GM18520 (cell line): ENCODE measurements at regions not wholly inside any gene's neighbourhood (a gene's known extent, or its start where the extent isn't known, plus 50 kb on each side); places are given as distances from the start of the nearest gene placed in this dataset.
"Not testable (repeated sequence)": the region's sequence is repeated elsewhere in the genome, so short reads cannot be mapped to it uniquely, and the experiment has no call there.

Experiments
- ATAC-seq: cut with Tn5 transposase; IDR thresholded peaks from one replicate; pipeline ENCODE4 v1.9.1; 2021; ENCODE audit not compliant: unreplicated experiment

GRCh38 chr1:56135069-56135863 lies 444.1 kb downstream of the PLPP3 start:
- no peak for ATAC-seq

DNA sequence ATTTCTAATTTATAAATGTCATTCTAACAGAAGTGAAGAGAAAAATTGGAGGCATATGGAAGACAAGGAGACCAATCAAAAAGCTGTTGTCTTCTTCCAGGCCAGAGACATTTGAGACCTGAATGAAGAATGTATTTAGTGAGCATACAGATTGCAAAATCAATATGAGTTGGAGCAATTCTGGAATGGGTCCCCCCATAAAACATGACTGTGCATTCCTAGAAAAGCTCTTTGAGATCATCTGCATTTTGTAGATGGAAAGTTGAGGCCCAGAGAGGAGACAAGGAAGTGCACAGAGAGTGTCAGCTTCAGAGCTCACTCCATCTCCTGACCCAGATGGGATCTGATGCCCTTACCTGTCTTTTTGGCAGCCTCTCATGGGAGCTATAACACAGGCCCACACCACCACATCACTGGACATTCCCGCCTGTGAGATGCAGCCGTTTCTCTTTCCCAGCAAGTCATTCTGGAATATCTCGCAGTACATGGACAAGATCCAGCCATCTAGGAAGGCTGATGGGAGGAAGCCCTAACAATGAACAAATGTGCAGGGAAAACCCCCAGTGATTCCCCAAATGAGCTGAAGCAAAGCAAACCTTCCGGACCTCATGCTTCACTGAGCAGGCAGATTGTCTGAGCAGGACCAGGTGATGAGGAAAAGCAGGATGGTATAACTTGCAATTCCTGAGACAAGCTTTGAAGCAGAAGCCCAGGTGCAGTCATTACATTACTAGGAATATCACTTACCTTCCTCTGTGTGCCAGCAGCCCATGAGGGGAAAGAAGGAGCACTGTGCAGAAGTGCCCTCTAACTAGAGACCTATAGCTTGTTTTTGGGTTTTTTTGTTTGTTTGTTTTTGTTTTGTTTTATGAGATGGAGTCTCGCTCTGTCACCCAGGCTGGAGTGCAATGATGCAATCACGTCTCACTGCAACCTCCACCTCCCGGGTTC lies 445.6 kb downstream of the PLPP3 start:
- ATAC-seq: no peak

- no peak for ATAC-seq
These were observed 446.8 kb downstream of the PLPP3 start for GRCh38 chr1:56132520-56132919.

- no peak for ATAC-seq
These were observed 449.5 kb downstream of the PLPP3 start for GRCh38 chr1:56129837-56130236.

DNA sequence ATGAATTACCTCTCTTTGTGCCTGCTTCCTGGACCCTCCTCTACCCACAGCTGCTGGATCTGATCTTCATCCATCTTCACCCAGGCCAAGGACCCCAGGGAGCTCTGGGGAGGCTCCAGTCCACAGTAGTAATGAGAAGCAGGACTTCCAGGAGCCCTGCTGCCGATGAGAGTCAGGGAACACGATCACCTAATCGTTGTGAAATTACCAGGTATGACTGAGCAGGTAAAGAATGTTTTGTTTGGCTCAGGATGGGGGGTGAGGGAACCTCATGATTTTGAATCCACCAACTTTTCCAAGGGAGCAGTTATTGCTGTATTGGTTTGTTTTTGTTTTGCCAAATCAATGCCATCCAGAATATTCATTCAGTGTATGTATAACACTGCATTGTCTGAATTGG lies 454.0 kb downstream of the PLPP3 start:
- no peak for ATAC-seq

GRCh38 chr1:56123826-56124225 lies 455.5 kb downstream of the PLPP3 start:
- ATAC-seq: no peak

DNA sequence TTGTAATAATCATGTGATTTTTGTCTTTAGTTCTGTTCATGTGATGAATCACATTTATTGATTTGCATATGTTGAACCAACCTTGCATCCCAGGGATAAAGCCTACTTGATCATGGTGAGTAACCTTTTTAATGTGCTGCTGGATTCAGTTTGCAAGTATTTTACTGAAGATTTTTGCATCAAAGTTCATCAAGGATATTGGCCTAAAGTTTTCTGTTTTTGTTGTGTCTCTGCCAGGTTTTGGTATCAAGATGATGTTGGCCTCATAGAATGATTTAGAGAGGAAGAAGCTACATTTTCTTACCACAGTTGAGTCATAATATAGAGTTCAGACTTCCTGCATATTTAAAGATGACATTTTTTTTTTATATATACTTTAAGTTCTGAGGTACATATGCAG lies 455.9 kb downstream of the PLPP3 start:
- ATAC-seq: no peak

- ATAC-seq: no peak
These were observed 459.3 kb downstream of the PLPP3 start for GRCh38 chr1:56120021-56120420.

- not testable (repeated sequence) for ATAC-seq
These were observed 460.7 kb downstream of the PLPP3 start for GRCh38 chr1:56118676-56119075.

DNA sequence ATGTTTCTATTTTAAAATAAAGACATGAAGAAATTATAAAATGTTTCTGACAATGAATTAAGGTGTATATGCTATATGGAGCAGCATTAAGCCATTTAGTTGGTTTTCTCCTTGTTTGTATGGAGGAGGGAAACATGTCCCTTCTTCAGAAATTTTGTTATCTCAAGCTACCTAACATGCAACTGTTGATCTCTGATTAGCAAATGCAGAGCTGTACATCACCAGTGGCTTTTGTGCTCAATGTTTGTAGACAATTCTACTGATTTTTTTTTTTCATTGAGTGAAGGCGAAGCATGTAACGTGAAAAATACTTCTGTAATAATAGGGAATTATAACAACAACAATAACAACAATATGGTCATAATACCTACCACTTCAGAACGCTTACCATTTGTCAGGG lies 463.7 kb downstream of the PLPP3 start:
- ATAC-seq: no peak

GRCh38 chr1:56113679-56114078 lies 465.7 kb downstream of the PLPP3 start:
- ATAC-seq: no peak

- ATAC-seq: no peak
These were observed 472.1 kb downstream of the PLPP3 start for GRCh38 chr1:56107275-56107638.

- ATAC-seq: no peak
These were observed 472.7 kb downstream of the PLPP3 start for GRCh38 chr1:56106531-56107274.

- ATAC-seq: no peak
These were observed 474.0 kb downstream of the PLPP3 start for GRCh38 chr1:56105397-56105796.

GRCh38 chr1:56099766-56100265 lies 479.5 kb downstream of the PLPP3 start:
- ATAC-seq: no peak

DNA sequence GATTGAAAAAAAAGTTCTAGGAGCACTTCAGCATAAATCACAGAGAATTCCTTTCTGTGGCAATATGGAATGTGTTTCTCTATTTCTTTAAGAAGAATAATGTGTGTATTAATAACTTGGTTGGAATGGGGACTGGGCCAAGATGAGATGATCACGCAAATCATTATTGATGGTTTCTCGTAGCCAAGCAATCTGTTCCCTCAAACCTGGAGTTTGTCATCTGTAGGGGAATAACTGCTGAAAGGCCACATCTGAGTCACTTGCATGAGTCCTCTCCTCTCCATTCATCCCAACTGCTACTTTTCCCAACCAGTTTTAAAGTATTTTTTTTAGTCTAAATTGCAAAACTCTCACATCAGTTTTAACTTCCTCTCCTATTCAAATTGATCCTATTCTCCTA lies 480.4 kb downstream of the PLPP3 start:
- no peak for ATAC-seq

DNA sequence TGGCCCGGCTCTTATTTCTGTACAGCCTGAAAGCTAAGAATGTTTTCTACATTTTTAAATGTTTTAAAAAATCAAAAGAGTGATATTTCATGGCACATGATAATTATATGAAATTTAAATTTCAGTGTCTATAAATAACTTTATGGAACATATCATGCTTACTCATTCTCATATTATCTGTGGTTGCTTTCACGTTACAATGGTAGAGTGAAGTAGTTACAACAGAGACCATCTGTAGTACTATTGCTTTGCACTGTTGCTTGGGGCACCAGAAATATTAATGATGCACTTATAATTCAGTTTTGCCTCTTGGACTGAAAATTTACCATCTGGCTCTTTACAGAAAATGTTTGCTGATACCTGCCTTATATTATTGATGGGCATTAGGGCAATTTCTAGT lies 481.6 kb downstream of the PLPP3 start:
- no peak for ATAC-seq

DNA sequence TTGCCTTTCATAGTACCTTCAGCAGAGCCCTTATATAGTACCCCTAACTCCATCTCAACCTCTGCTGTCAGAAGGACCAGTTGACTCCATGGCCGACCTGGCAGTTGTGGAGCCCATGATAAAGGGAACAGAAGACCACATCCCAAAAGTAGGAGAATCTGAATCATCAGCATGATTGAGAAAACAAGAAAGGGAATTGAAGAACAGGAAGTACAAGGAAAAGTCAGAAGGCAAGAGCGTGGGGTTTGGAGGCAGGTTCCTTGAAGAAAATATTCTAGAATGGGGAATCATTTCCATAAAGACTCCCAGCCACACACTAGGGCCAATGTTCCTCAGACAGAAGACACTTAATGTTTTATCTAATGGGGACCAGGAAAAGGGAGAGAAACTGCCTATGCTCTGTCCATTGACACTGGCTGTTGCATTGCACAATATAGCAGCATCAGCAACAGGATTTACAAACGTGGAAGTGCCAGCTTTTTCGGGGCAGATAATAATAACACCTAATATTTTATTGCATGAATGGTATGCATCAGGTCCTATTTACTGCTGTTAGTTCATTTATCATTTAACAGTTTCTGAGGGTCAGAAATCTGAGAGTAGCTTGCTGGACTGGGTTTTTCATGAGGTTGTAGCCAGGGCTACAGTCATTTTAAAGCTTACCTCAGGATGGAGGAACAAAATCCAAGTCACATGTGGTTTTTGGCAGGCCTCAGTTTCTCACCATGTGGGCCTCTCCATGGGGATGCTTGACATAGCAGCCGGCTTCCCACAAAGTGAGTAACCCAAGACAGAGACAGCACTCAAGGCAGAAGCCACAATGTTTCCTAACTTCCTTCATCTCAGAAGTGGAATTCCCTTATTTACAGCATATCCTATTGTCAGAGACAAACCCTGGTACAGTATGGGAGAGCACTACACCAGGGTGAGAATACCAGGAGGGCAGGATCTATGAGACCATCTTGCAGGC lies 483.4 kb downstream of the PLPP3 start:
- ATAC-seq: no peak

DNA sequence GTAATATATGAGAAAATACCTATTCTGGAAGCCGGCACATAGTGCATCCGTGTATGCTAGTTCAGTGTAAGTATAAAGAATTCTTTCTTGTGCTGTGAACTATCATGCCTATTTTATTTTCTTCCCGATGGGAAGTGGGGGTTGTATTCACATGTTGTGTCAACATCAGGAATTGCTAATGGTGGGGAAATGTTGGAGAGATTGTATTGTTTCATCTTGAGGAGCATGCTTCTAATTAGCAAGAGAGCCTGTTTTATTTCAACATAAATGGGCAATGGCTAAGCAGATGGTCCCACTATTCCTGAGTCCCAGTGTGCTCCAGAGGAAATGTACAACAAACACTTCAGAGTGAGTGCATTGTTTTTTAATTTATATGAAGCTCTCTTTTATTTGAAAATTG lies 485.2 kb downstream of the PLPP3 start:
- no peak for ATAC-seq
